HepG2 (cell line): ENCODE measurements at regions not wholly inside any gene's neighbourhood (a gene's known extent, or its start where the extent isn't known, plus 50 kb on each side); places are given as distances from the start of the nearest gene placed in this dataset.

Experiments used
- ATAC-seq: fragments of 200-7000 bp; cut with Tn5 transposase; 3 replicates; pipeline ENCODE4 v1.9.1; 2020; ENCODE audit warnings: mild to moderate bottlenecking, moderate library complexity
- BruUV-seq: library from RNA; stranded (reverse); fragments of 400-500 nt; replicated peaks from 2 replicates; lab custom pipeline; 2021; lab: Mats Ljungman, UMichigan
- CTCF ChIA-PET: fragments of 300-600 bp; formaldehyde crosslinking; extraction: SDS; loops from one replicate; lab custom pipeline; 2021; ENCODE audit warnings: low total read pairs, inconsistent platforms, low intra/inter-chr PET ratio; lab: Yijun Ruan, JAX
- POLR2A ChIA-PET: fragments of 350-600 bp; sonication (Branson Sonifier 250); formaldehyde crosslinking; loops from one replicate; lab custom pipeline; 2020; ENCODE audit warnings: antibody characterized with exemption, inconsistent platforms; lab: Yijun Ruan, JAX
- DNase-seq: peaks from one replicate; pipeline ENCODE4 v3.0.0-alpha.2; 2015; ENCODE audit warnings: low spot score
- FAIRE-seq: peaks from 3 replicates; lab custom pipeline; 2011; peaks lifted over from hg19 to GRCh38; lab: Jason Lieb, UNC
- H2AFZ ChIP-seq: one replicate; pipeline ENCODE4 v1.6.1; 2011; ENCODE audit warnings: low read length, inconsistent platforms
- H3K27ac ChIP-seq: fragments of 300-600 bp; 3 replicates; pipeline ENCODE4 v1.8.0; 2011; ENCODE audit warnings: mixed run types, mild to moderate bottlenecking, mixed read lengths, low read length, inconsistent platforms; ENCODE audit not compliant: insufficient read depth; ENCODE audit errors: extremely low read length
- H3K27me3 ChIP-seq, 2 experiments: fragments of 200-600 bp in 1 of 2; 2 replicates in 1 of 2; 3 replicates in 1 of 2; pipeline versions ENCODE4 v1.6.0 to v1.8.0; 2011; ENCODE audit warnings: low read length in 2 of 2, mild to moderate bottlenecking in 2 of 2, moderate library complexity in 2 of 2, inconsistent platforms in 1 of 2; ENCODE audit not compliant: insufficient read depth in 2 of 2, control insufficient read depth in 1 of 2
- H3K36me3 ChIP-seq, 2 experiments: fragments of 200-600 bp in 1 of 2; replicated peaks in 1 of 2; 2 replicates in 1 of 2; 3 replicates in 1 of 2; pipeline versions ENCODE4 v1.5.1 to v1.8.0; 2011; ENCODE audit warnings: low read length in 2 of 2, inconsistent platforms in 1 of 2; ENCODE audit not compliant: insufficient read depth in 2 of 2, control insufficient read depth in 1 of 2
- H3K4me1 ChIP-seq: 2 replicates; pipeline ENCODE4 v1.5.1; 2012; ENCODE audit warnings: low read length, inconsistent platforms; ENCODE audit not compliant: insufficient read depth
- H3K4me2 ChIP-seq: 2 replicates; pipeline ENCODE4 v1.6.0; 2011; ENCODE audit warnings: low read depth, low read length, inconsistent platforms
- H3K4me3 ChIP-seq, 3 experiments: fragments of 200-600 bp in 1 of 3; sonication (generic), shearing (Covaris generic) in 1 of 3; replicated peaks in 1 of 3; 2 replicates each; pipeline ENCODE4 v1.5.1; 2011 to 2016; ENCODE audit warnings: low read length in 3 of 3, inconsistent platforms in 2 of 3, low read depth in 2 of 3, mild to moderate bottlenecking in 2 of 3, control low read depth in 1 of 3, mixed read lengths in 1 of 3; ENCODE audit not compliant: insufficient read depth in 1 of 3
- H3K79me2 ChIP-seq: one replicate; pipeline ENCODE4 v1.6.1; 2011; ENCODE audit warnings: low read length, inconsistent platforms; ENCODE audit not compliant: insufficient read depth
- H3K9ac ChIP-seq: 2 replicates; pipeline ENCODE4 v1.6.0; 2011; ENCODE audit warnings: mild to moderate bottlenecking, low read depth, low read length, inconsistent platforms; ENCODE audit not compliant: insufficient read depth
- H3K9me3 ChIP-seq: 2 replicates; pipeline ENCODE4 v1.5.1; 2012; ENCODE audit warnings: mild to moderate bottlenecking, low read length
- H4K20me1 ChIP-seq: 2 replicates; pipeline ENCODE4 v1.6.0; 2011; ENCODE audit warnings: inconsistent platforms, mild to moderate bottlenecking, low read length, moderate library complexity; ENCODE audit not compliant: insufficient read depth
- GABPA ChIP-seq, 2 experiments: IDR thresholded peaks; 2 replicates each; pipeline ENCODE4 v1.6.1; 2011 to 2016; ENCODE audit warnings: low read depth in 2 of 2, low read length in 1 of 2, missing biosample characterization in 1 of 2, missing genetic modification characterization in 1 of 2
- KLF13 ChIP-seq: sonication (generic); formaldehyde crosslinking; IDR thresholded peaks from 2 replicates; pipeline ENCODE4 v1.4.0; 2020; ENCODE audit warnings: mild to moderate bottlenecking, missing genetic modification reagents
- MXI1 ChIP-seq: IDR thresholded peaks from 3 replicates; pipeline ENCODE4 v1.6.1; 2012; ENCODE audit warnings: low read depth, low read length, inconsistent platforms, borderline replicate concordance
- NFE2L2 ChIP-seq: fragments of 150-350 bp; IDR thresholded peaks from 2 replicates; pipeline ENCODE4 v1.6.1; 2014; ENCODE audit warnings: low read length
- NFKB2 ChIP-seq: sonication (generic); formaldehyde crosslinking; IDR thresholded peaks from 2 replicates; pipeline ENCODE4 v1.4.0; 2020; ENCODE audit warnings: missing genetic modification reagents, borderline replicate concordance
- NR2F6 ChIP-seq, 2 experiments: IDR thresholded peaks; 2 replicates each; pipeline ENCODE4 v1.6.1; 2016; ENCODE audit warnings: antibody characterized with exemption in 1 of 2, mild to moderate bottlenecking in 1 of 2
- SIN3B ChIP-seq: fragments of 150-350 bp; IDR thresholded peaks from 2 replicates; pipeline ENCODE4 v1.6.1; 2014; ENCODE audit warnings: low read length
- U2AF2 ChIP-seq: fragments of 200-400 bp; formaldehyde crosslinking; IDR thresholded peaks from 2 replicates; pipeline ENCODE4 v1.6.1; 2017; ENCODE audit warnings: low read depth, mild to moderate bottlenecking, low read length
- ZNF549 ChIP-seq: sonication (generic); formaldehyde crosslinking; IDR thresholded peaks from 2 replicates; pipeline ENCODE4 v1.5.0; 2020; ENCODE audit warnings: missing genetic modification reagents
- ZNF777 ChIP-seq: sonication (generic); formaldehyde crosslinking; IDR thresholded peaks from 2 replicates; pipeline ENCODE4 v1.4.0; 2020; ENCODE audit warnings: missing genetic modification reagents
- ZNF850 ChIP-seq: sonication (generic); formaldehyde crosslinking; conservative IDR thresholded peaks from 2 replicates; pipeline ENCODE4 v1.9.0; 2021; ENCODE audit warnings: mild to moderate bottlenecking, missing genetic modification reagents
- WGBS: methylation state at CpG from one replicate; pipeline ENCODE4 v1.1.6; 2017; ENCODE audit warnings: low lambda C conversion rate; 5-methylcytosine and 5-hydroxymethylcytosine counted together
- in situ Hi-C: cut with HindIII; loops from 2 replicates; pipeline ENCODE4 v1.10.0; 2017; ENCODE audit warnings: low pct_unique_long_range_greater_than_20kb; ENCODE audit not compliant: extremely low pct_ligation_motif_present
- intact Hi-C: fragments of 100-400 bp; cut with micrococcal nuclease; formaldehyde crosslinking; loops from one replicate; pipeline ENCODE4 v1.10.0; 2022; ENCODE audit not compliant: unreplicated experiment
- TF ChIP-seq, protein P1 (sequence below): sonication (generic); formaldehyde crosslinking; IDR thresholded peaks from 2 replicates; pipeline ENCODE4 v1.5.0; 2020; ENCODE audit warnings: missing genetic modification reagents, mild to moderate bottlenecking, borderline replicate concordance
- TF ChIP-seq, protein P2 (sequence below): sonication (generic); formaldehyde crosslinking; IDR thresholded peaks from 2 replicates; pipeline ENCODE4 v1.4.0; 2020; ENCODE audit warnings: missing genetic modification reagents, borderline replicate concordance
- TF ChIP-seq, protein P3 (sequence below): IDR thresholded peaks from 2 replicates; pipeline ENCODE4 v1.6.1; 2016; ENCODE audit warnings: low read depth, borderline replicate concordance
- TF ChIP-seq, protein P4 (sequence below): sonication (generic); formaldehyde crosslinking; conservative IDR thresholded peaks from 2 replicates; pipeline ENCODE4 v1.8.0; 2022; ENCODE audit warnings: mild to moderate bottlenecking, moderate library complexity, missing genetic modification reagents
- TF ChIP-seq, protein P5 (sequence below): sonication (generic); formaldehyde crosslinking; IDR thresholded peaks from 2 replicates; pipeline ENCODE4 v1.4.0; 2020; ENCODE audit warnings: missing genetic modification reagents

DNA sequence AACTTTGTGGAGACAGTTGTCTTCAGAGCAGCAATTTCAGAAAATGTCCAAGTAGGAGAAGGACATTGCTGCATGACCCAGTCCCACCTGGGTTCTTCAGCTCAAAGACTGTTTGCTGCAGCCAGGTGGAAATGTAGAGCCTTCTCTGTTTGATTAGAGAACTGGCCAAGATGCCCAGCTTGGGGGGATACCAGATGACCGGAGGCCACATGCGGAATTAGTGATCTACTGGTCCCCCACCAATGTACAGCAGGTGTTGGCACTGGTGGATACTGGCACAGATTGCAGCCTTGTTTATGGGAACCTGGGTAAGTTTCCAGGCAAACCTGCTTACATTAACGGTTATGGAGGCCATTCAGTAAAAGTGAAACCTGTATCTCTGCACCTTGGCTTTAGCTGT lies 555.3 kb downstream of the SLC6A15 start (continued):
- TF ChIP-seq, protein P1, sequence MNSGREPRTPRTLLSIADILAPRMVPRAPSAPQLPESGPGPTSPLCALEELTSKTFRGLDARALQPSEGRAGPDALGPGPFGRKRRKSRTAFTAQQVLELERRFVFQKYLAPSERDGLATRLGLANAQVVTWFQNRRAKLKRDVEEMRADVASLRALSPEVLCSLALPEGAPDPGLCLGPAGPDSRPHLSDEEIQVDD (CRISPR knock-in tag): no peak
- TF ChIP-seq, protein P2, sequence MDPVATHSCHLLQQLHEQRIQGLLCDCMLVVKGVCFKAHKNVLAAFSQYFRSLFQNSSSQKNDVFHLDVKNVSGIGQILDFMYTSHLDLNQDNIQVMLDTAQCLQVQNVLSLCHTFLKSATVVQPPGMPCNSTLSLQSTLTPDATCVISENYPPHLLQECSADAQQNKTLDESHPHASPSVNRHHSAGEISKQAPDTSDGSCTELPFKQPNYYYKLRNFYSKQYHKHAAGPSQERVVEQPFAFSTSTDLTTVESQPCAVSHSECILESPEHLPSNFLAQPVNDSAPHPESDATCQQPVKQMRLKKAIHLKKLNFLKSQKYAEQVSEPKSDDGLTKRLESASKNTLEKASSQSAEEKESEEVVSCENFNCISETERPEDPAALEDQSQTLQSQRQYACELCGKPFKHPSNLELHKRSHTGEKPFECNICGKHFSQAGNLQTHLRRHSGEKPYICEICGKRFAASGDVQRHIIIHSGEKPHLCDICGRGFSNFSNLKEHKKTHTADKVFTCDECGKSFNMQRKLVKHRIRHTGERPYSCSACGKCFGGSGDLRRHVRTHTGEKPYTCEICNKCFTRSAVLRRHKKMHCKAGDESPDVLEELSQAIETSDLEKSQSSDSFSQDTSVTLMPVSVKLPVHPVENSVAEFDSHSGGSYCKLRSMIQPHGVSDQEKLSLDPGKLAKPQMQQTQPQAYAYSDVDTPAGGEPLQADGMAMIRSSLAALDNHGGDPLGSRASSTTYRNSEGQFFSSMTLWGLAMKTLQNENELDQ (CRISPR knock-in tag): no peak
- no peak for TF ChIP-seq MXI1
- TF ChIP-seq ZNF777 (CRISPR knock-in tag): no peak

DNA sequence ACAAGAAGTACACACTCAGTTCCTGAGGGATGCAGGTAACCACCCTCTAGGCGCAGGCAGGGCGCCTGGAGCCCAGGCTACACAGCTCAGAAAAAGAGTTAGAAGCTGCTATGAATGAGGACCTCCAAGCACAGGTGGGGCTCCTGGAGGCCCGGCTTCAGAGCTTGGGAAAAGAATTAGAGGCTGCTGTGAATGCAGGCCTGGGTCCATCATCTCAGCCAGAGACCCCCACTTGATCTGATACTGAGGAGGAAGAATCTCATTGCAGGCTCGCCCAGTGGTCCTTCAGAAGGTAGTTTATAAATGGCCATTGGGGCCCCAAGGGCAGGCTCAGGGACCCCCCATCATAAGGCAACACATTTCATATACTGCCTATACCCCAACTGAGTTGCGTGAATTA lies 556.4 kb downstream of the SLC6A15 start:
- no TSS peak for BruUV-seq
- no peak for TF ChIP-seq ZNF549 (CRISPR knock-in tag)
- TF ChIP-seq, protein P3, sequence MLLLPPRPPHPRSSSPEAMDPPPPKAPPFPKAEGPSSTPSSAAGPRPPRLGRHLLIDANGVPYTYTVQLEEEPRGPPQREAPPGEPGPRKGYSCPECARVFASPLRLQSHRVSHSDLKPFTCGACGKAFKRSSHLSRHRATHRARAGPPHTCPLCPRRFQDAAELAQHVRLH (CRISPR knock-in tag): no peak
- TF ChIP-seq, protein P4, sequence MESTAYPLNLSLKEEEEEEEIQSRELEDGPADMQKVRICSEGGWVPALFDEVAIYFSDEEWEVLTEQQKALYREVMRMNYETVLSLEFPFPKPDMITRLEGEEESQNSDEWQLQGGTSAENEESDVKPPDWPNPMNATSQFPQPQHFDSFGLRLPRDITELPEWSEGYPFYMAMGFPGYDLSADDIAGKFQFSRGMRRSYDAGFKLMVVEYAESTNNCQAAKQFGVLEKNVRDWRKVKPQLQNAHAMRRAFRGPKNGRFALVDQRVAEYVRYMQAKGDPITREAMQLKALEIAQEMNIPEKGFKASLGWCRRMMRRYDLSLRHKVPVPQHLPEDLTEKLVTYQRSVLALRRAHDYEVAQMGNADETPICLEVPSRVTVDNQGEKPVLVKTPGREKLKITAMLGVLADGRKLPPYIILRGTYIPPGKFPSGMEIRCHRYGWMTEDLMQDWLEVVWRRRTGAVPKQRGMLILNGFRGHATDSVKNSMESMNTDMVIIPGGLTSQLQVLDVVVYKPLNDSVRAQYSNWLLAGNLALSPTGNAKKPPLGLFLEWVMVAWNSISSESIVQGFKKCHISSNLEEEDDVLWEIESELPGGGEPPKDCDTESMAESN (CRISPR knock-in tag): no peak
- TF ChIP-seq U2AF2: no peak
- TF ChIP-seq, protein P5, sequence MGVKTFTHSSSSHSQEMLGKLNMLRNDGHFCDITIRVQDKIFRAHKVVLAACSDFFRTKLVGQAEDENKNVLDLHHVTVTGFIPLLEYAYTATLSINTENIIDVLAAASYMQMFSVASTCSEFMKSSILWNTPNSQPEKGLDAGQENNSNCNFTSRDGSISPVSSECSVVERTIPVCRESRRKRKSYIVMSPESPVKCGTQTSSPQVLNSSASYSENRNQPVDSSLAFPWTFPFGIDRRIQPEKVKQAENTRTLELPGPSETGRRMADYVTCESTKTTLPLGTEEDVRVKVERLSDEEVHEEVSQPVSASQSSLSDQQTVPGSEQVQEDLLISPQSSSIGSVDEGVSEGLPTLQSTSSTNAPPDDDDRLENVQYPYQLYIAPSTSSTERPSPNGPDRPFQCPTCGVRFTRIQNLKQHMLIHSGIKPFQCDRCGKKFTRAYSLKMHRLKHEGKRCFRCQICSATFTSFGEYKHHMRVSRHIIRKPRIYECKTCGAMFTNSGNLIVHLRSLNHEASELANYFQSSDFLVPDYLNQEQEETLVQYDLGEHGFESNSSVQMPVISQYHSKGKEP (CRISPR knock-in tag): no peak
- TF ChIP-seq GABPA (IDR thresholded peaks at IDR 0.05; ENCODE audit: low read depth, low read length): no peak
- no peak for TF ChIP-seq GABPA (CRISPR knock-in tag; IDR thresholded peaks at IDR 0.05; ENCODE audit: low read depth)
- TF ChIP-seq KLF13 (CRISPR knock-in tag): no peak
- no peak for TF ChIP-seq NFKB2 (CRISPR knock-in tag)
- no peak for TF ChIP-seq NR2F6 (IDR thresholded peaks at IDR 0.05)
- no peak for TF ChIP-seq NR2F6 (CRISPR knock-in tag; IDR thresholded peaks at IDR 0.05)
- TF ChIP-seq ZNF850 (CRISPR knock-in tag): no peak
- TF ChIP-seq SIN3B: no peak
- TF ChIP-seq, protein P1 (CRISPR knock-in tag): no peak
- no peak for TF ChIP-seq NFE2L2

More for the DNA sequence above, 556.4 kb downstream of the SLC6A15 start:
- DNase-seq (no peak), FAIRE-seq (no peak), ATAC-seq (no peak)
- no peaks in the 10 kb centered on the region for H3K4me1 ChIP-seq
- no peak overlapping the region for H2AFZ ChIP-seq
- no peaks in the 10 kb centered on the region for H3K79me2 ChIP-seq
- no peak overlapping the region for H3K27ac ChIP-seq
- in situ Hi-C loops (no loop called here), intact Hi-C loops (no loop called here)
- no peaks in the 10 kb centered on the region for H3K9me3 ChIP-seq
- H4K20me1 ChIP-seq: no peaks in the 10 kb centered on the region
- H3K27me3 ChIP-seq: no peaks in the 10 kb centered on the region
- H3K9ac ChIP-seq: no peak overlapping the region
- H3K4me3 ChIP-seq: no peak overlapping the region
- H3K4me2 ChIP-seq: no peak overlapping the region
- ChIA-PET CTCF (no interaction called here), POLR2A (no interaction called here)
- H3K36me3 ChIP-seq: no peaks in the 10 kb centered on the region
- WGBS: 17% methylated on average over 4 of the region's 5 CpGs
